GM18507 (cell line): ENCODE measurements at regions not wholly inside any gene's neighbourhood (a gene's known extent, or its start where the extent isn't known, plus 50 kb on each side); places are given as distances from the start of the nearest gene placed in this dataset.
A peak's percentile ranks its signal among the peaks of the same experiment; 100 is the strongest.

Experiments used
- DNase-seq: peaks from one replicate; pipeline ENCODE4 v3.0.0; 2011; ENCODE audit warnings: low read depth; ENCODE audit not compliant: insufficient read length; ENCODE audit errors: extremely low spot score
- FAIRE-seq: peaks from 2 replicates; lab custom pipeline; 2011; peaks lifted over from hg19 to GRCh38; lab: Jason Lieb, UNC

- no peak for FAIRE-seq
- no peak for DNase-seq
Measured at GRCh38 chr3:104740874-104741379, 625.8 kb upstream of the ALCAM start.

GRCh38 chr3:104742044-104742443, 624.7 kb upstream of the ALCAM start:
- FAIRE-seq (no peak), DNase-seq (no peak)

- FAIRE-seq: no peak
- no peak for DNase-seq
Measured at GRCh38 chr3:104745313-104745712, 621.4 kb upstream of the ALCAM start.

- no peak for DNase-seq
- no peak for FAIRE-seq
Measured at GRCh38 chr3:104746056-104746455, 620.7 kb upstream of the ALCAM start.

GRCh38 chr3:104750581-104750980, 616.1 kb upstream of the ALCAM start:
- no peak for FAIRE-seq
- no peak for DNase-seq

- DNase-seq: no peak
- no peak for FAIRE-seq
Measured at GRCh38 chr3:104755791-104756190, 610.9 kb upstream of the ALCAM start.

GRCh38 chr3:104763007-104763406, 603.7 kb upstream of the ALCAM start:
- DNase-seq: no peak
- FAIRE-seq: no peak

- no peak for FAIRE-seq
Measured at GRCh38 chr3:104764496-104764895, 602.2 kb upstream of the ALCAM start.

GRCh38 chr3:104768886-104769285, 597.8 kb upstream of the ALCAM start:
- FAIRE-seq (no peak), DNase-seq (no peak)

More at GRCh38 chr3:104764496-104764895, 602.2 kb upstream of the ALCAM start:
- DNase-seq: no peak

GRCh38 chr3:104779324-104779723, 587.4 kb upstream of the ALCAM start:
- FAIRE-seq: no peak
- no peak for DNase-seq

GRCh38 chr3:104781112-104781511, 585.6 kb upstream of the ALCAM start:
- DNase-seq (no peak), FAIRE-seq (no peak)

GRCh38 chr3:104785947-104786346, 580.8 kb upstream of the ALCAM start:
- DNase-seq: no peak

GRCh38 chr3:104787306-104787705, 579.4 kb upstream of the ALCAM start:
- no peak for FAIRE-seq
- DNase-seq: no peak

More at GRCh38 chr3:104785947-104786346, 580.8 kb upstream of the ALCAM start:
- FAIRE-seq: no peak

- FAIRE-seq: no peak
- no peak for DNase-seq
Measured at GRCh38 chr3:104788807-104789206, 577.9 kb upstream of the ALCAM start.

GRCh38 chr3:104791331-104791730, 575.4 kb upstream of the ALCAM start:
- FAIRE-seq (peak; percentile 12), DNase-seq (no peak)

GRCh38 chr3:104796556-104796955, 570.2 kb upstream of the ALCAM start:
- no peak for FAIRE-seq
- no peak for DNase-seq

GRCh38 chr3:104805042-104805441, 561.7 kb upstream of the ALCAM start:
- DNase-seq: no peak
- FAIRE-seq: no peak

GRCh38 chr3:104805508-104805907, 561.2 kb upstream of the ALCAM start:
- no peak for DNase-seq
- no peak for FAIRE-seq

- DNase-seq (no peak), FAIRE-seq (no peak)
Measured at GRCh38 chr3:104810896-104811295, 555.8 kb upstream of the ALCAM start.

- DNase-seq (no peak), FAIRE-seq (no peak)
Measured at GRCh38 chr3:104816008-104816407, 550.7 kb upstream of the ALCAM start.

GRCh38 chr3:104816716-104817115, 550.0 kb upstream of the ALCAM start:
- DNase-seq (no peak), FAIRE-seq (no peak)

- FAIRE-seq: no peak
Measured at GRCh38 chr3:104819333-104819732, 547.4 kb upstream of the ALCAM start.

More at GRCh38 chr3:104819333-104819732, 547.4 kb upstream of the ALCAM start:
- DNase-seq: no peak
